Erythroblast (primary cell): ENCODE measurements at regions not wholly inside any gene's neighbourhood (a gene's known extent, or its start where the extent isn't known, plus 50 kb on each side); places are given as distances from the start of the nearest gene placed in this dataset.

Experiments used
- GATA1 ChIP-seq: IDR thresholded peaks from 2 replicates; pipeline ENCODE4 v1.6.1; 2011; ENCODE audit warnings: low read depth, mild to moderate bottlenecking, control low read depth, low read length, moderate library complexity
- POLR2A ChIP-seq: IDR thresholded peaks from 2 replicates; pipeline ENCODE4 v1.6.1; 2011; ENCODE audit warnings: mild to moderate bottlenecking, low read length

- no peak for TF ChIP-seq POLR2A
- no peak for TF ChIP-seq GATA1
Observed at GRCh38 chr7:35891004-35891830, 90.4 kb downstream of the SEPTIN7 start.
